Kidney tubule cell (primary cell): ENCODE measurements at regions not wholly inside any gene's neighbourhood (a gene's known extent, or its start where the extent isn't known, plus 50 kb on each side); places are given as distances from the start of the nearest gene placed in this dataset.

ENCODE experiments used
- DNase-seq: peaks from one replicate; pipeline ENCODE4 v3.0.0-alpha.2; 2018; ENCODE audit warnings: low spot score

DNA sequence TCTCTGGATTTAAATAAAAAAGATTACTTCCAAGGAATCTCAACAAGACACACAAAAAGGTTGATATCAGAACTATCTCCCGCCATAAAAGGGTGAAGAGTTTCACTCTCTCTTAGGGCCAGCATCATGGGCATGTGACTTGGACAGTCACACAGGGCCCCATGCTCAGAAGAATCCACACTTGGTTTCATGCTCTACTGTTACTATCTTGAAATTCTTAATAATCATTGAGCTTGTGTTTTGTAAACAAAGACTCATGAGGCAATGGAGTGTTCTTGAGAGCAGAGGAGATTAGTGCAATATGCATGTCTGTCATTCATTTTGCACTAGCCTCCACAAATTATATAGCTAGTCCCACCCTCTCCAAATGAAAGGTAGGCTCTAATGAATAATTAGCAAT, 58.4 kb downstream of the HMHB1 start:
- DNase-seq = peak; percentile 22

- DNase-seq = peak; percentile 91
Observed at GRCh38 chr5:143870871-143871632, 59.1 kb downstream of the HMHB1 start.

DNA sequence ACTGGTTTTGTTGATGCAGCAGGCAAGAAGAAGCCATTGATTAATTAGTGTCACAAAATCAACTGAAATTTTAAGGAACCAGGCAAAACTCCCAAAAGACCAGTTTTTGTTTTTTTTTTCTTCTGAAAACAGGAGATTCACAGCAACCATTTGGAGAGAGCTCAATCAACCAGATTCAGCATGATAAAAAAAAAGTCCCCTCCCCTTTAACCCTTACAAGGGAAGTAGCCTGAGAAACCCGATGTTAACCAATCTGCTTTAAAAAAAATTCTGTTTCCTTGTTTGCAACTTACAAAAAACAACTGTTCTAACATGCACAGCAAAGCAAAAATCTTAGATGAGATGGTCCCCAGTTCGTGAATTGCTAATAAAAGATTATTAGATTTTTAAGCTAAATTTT, 59.7 kb downstream of the HMHB1 start:
- DNase-seq = no peak

DNA sequence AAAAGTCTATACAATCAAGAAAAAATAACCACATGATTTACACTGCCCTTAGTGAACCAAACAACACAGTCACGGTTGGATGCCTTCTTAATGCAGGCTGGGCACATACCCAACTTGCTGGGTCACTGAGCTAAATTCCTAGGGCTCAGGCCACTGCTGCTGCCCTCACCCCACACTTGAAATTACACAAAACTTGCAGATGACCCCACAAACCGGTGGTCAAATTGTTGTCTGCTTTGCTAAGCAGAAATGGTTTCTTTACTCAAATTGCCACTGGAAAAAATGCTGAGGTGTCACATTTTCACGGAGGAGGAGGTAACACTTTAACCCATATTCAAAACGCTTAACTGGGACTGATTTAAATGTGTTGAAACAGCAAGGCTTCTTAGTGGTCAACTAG, 62.4 kb downstream of the HMHB1 start:
- peak; percentile 83 for DNase-seq

- no peak for DNase-seq
Observed at GRCh38 chr5:143877196-143877595, 65.2 kb downstream of the HMHB1 start.

DNA sequence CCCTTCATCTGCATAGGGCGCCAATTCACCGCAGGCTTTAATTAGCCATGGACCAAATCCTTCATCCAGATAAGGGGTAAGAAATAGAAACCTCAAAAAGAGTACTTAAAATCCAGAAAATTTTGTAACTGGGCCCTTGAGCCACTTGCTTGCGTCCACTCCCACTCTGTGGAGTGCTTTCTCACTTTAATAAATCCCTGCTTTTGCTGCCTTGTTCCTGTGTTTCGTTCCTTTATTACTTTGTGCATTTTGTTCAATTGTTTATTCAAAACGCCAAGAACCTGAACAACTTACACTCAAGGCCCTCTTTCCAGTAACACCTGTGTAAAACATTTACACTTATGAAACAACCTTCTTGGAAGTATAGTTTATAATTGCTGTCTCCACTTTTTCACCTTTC, 66.5 kb downstream of the HMHB1 start:
- no peak for DNase-seq

DNA sequence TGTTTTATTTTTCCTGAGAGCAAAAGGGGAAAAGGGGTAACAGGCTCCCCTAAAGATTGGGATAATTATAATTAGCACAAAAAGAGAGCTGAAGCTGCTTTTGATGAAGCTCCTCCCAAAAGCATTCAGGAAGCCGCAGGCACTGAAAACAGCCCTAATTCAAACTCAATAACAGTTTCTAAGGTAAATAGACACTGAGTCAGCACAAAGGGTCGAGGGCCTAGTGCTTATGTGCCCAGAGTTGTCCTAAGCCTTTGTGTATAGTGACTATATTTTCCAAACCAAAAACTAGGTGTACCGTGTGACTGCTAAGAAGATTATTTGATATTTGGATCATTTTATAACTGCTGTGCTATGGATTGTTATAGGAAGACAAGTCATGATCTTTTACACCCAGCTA, 67.7 kb downstream of the HMHB1 start:
- DNase-seq = no peak

DNA sequence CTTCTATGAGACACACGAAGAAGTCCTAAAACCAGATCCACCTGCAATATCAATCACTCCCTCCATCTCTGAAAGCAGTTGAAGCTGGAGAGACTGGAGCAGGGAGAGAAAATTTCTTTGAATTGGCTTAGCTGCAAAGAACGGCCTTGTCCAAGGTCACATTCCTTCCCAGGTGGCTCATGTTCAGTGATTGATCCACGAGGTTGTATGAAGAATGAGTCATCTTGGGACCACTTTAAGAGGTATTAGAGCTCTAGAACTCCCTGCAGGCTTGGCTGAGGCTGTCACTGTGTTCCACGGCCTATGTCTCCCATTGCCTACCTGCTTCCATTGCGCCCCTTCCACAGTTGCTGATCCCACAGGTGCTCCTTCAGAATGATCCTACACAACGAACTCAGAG, 68.2 kb downstream of the HMHB1 start:
- DNase-seq = peak; percentile 71

DNA sequence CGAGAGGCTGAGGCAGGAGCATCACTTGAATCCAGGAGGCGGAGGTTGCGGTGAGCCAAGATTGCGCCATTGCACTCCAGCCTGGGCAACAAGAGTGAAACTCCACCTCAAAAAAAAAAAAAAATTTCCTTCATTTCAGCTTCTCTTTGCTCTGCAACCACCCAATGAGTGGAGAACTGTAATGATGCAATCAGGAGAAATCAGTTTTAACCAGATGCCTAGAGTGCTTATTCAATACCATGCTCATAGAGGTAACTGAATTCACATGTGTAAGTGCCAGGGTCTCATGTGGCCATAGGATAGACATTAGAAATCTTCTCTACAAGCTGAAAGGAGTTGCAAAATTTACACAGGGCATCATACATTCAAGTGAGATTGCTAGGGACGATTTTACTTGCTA, 70.6 kb downstream of the HMHB1 start:
- no peak for DNase-seq

- no peak for DNase-seq
Observed at GRCh38 chr5:143886096-143886495, 74.1 kb downstream of the HMHB1 start.

DNA sequence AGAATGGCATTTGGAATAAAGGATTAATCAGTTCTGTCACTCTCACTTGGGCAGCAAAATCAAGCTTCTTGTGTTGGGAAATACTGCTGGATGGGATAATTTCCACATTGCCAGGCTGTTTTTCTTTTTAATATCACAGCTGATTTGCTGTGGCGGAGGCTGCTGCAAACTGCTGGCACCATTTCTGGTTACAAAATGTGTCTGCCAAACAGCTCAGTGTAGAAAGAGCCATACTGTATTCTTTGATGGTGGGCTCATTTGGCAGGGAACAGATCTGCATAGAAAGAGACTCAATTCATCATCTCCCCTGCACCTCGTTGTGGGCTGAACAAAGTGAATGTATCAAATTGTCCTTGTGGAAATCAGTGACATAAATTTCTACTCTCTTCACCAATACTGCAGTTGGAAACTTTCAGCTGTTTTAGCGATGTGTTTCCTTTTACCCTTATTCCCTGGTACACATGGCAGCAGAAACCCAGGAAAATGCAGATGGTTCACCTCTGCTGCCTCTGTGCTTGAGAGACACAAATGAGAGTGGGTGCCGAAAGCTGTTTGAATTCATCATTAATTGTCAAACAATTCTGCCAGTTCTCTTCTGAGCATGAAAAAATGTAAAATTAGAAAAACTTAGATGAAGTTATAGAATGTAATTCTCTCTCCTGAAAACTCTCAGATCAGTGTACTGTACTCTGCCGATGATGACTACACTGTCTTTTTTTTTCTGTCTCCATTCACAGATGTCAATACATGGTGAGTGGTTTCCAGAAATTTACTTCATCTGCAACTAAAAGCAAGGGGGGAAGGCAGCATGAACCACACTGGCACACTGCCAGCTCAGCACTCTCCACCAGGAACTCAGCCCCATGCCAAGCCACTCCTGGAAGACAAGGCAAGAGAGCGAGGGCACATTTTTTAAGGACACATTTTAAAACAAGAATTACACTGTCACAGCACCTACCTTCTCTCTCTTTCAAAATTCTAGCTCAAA, 75.0 kb downstream of the HMHB1 start:
- peak; percentile 90 for DNase-seq

- peak; percentile 65 for DNase-seq
Observed at GRCh38 chr5:143887903-143888665, 76.1 kb downstream of the HMHB1 start.

GRCh38 chr5:143888912-143889311, 77.0 kb downstream of the HMHB1 start:
- no peak for DNase-seq

- DNase-seq = no peak
Observed at GRCh38 chr5:143889986-143890385, 78.0 kb downstream of the HMHB1 start.

DNA sequence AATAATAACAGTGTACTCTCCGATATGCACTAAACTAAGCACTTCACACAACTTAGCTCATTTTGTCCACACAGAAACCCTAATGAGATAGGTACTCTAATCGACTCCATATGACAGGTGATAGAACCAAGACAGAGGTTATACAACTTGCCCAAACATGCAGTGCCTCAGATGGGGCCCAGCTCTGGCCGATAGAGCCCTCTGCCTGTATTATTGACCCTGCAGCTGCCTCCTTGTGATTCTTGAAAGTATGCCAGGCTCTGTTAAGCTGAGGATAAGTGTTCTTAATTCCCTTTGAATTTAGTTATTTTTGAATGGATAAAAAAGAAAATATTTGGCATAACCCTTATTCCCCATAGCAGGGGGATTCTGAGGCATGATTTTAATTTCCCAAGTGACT, 78.5 kb downstream of the HMHB1 start:
- no peak for DNase-seq

GRCh38 chr5:143892271-143892670, 80.3 kb downstream of the HMHB1 start:
- DNase-seq = no peak

- DNase-seq = no peak
Observed at GRCh38 chr5:143892908-143893307, 80.9 kb downstream of the HMHB1 start.

DNA sequence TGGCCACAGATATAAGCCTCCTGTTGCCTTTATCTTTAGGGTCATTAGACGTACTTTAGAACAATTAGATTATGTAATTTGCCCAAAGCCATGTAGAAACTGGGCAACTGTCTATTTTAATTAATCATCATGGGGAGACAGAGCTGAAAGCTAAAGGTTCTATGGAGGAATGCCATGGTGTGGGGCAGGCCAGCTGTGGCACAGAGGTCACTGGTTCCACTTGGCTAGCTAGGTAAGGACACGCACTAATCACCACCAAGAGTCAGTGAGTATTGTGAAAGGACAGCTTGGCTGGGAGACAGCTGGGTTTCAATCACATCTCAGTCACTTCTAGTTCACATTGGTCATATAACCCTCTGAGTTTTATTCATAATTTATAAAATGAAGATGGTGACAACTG, 81.7 kb downstream of the HMHB1 start:
- peak; percentile 80 for DNase-seq

DNA sequence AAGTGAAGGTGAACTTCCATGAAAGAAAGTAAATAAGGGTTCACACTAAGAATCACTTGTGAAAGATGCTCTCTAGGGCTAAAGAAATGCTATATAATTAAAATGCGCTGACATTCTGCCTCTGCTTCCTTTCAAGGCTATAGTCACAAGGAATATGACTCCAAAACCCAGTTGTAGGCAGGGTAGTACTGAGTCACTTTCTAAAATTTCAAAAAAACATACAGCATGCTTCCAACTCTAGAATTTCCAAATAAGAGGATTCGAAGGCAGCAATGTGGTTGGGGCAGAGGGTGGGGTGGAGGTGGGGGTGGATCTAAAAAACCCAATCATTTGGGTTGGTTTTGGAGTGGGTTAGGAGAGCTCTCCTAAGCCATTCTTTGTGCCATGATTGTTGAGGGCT, 84.6 kb downstream of the HMHB1 start:
- no peak for DNase-seq

DNA sequence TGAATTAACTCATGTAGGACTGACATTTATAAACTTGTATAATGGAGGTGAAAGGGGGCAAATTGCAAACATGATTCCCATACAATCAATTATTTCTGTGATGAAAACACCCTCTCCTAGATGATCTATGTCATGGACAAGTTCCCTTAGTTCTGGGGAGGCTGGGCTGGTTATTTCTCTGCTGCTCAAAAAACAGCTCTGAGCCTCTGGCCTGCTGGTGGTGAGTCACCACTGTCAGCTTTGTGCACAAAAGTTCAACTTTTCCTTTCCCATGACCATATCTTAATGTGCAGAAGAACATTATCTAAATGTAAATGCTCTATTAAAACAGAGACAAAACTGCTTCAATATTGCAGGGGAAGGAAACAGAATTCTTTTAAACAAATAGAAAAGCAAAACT, 85.0 kb downstream of the HMHB1 start:
- DNase-seq = peak; percentile 14

DNA sequence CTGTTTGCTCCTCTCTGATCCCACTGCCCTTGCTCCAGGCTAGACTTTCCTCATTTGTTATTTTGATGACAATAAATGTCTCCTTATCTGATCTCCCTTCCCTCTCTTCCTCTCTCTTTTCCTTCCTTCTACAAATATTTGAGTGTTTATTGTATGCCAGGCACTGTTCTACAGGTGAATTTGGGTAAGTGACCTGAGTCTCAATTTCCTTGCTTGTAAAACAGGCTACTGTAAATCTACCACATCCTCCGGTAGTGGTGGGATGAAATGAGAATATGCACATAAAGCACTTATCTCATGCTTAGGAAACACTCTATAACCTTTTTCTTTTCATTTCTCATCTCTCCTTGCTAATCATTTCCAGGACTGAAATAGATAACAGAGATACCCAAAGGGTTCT, 86.4 kb downstream of the HMHB1 start:
- DNase-seq = no peak

- DNase-seq = no peak
Observed at GRCh38 chr5:143898916-143899591, 87.1 kb downstream of the HMHB1 start.
